ENCODE measurements at regions not wholly inside any gene's neighbourhood (a gene's known extent, or its start where the extent isn't known, plus 50 kb on each side); places are given as distances from the start of the nearest gene placed in this dataset.

GRCh38 chr19:31451686-31452330 is 102.6 kb upstream of the TSHZ3 start (continued):
- TF ChIP-seq CHD7 (IDR thresholded peaks at IDR 0.05; ENCODE audit: insufficient replicate concordance, low read length) (no peak), TAF7 (optimal IDR thresholded peaks at IDR 0.05; ENCODE audit: borderline replicate concordance, low read depth, low read length) (no peak), TBP (IDR thresholded peaks at IDR 0.05; ENCODE audit: low read depth, low read length) (no peak), SIN3A (conservative IDR thresholded peaks at IDR 0.05 in 1 of 2, IDR thresholded peaks at IDR 0.05 in 1 of 2; ENCODE audit: low read depth in 1 of 2, low read length in 2 of 2) (no peak), POLR2AphosphoS5 (IDR thresholded peaks at IDR 0.05; ENCODE audit: low read depth, low read length) (no peak), CBX8 (IDR thresholded peaks at IDR 0.05; ENCODE audit: borderline replicate concordance, low read depth, low read length) (no peak), JUN (IDR thresholded peaks at IDR 0.05; ENCODE audit: low read depth, low read length) (no peak), MAX (IDR thresholded peaks at IDR 0.05) (no peak)
- TF ChIP-seq, protein P1, sequence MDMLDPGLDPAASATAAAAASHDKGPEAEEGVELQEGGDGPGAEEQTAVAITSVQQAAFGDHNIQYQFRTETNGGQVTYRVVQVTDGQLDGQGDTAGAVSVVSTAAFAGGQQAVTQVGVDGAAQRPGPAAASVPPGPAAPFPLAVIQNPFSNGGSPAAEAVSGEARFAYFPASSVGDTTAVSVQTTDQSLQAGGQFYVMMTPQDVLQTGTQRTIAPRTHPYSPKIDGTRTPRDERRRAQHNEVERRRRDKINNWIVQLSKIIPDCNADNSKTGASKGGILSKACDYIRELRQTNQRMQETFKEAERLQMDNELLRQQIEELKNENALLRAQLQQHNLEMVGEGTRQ (IDR thresholded peaks at IDR 0.05; ENCODE audit: low read length): no peak
